Memory B cell (primary cell): ENCODE measurements at regions not wholly inside any gene's neighbourhood (a gene's known extent, or its start where the extent isn't known, plus 50 kb on each side); places are given as distances from the start of the nearest gene placed in this dataset.

Experiments used
- ATAC-seq: fragments of 150-1000 bp; cut with Tn5 transposase; 2 replicates; pipeline ENCODE4 v1.10.0; 2021; ENCODE audit warnings: low read depth, mild to moderate bottlenecking, moderate library complexity
- DNase-seq, 2 donors: peaks; one replicate each; pipeline ENCODE4 v3.0.0; 2022; ENCODE audit warnings: low spot score in 2 of 2
- H3K27ac Mint-ChIP-seq: one replicate; pipeline ENCODE4 v1.8.0; 2022; ENCODE audit warnings: mild to moderate bottlenecking, moderate library complexity, mixed read lengths
- H3K27me3 Mint-ChIP-seq: one replicate; pipeline ENCODE4 v1.8.0; 2022; ENCODE audit warnings: mixed read lengths
- H3K36me3 Mint-ChIP-seq: one replicate; pipeline ENCODE4 v1.8.0; 2022; ENCODE audit warnings: mild to moderate bottlenecking, mixed read lengths
- H3K4me1 Mint-ChIP-seq: one replicate; pipeline ENCODE4 v1.8.0; 2022; ENCODE audit warnings: mixed read lengths
- H3K4me3 Mint-ChIP-seq: one replicate; pipeline ENCODE4 v1.8.0; 2022; ENCODE audit warnings: mild to moderate bottlenecking, moderate library complexity, mixed read lengths
- H3K9me3 Mint-ChIP-seq: one replicate; pipeline ENCODE4 v1.8.0; 2022; ENCODE audit warnings: mixed read lengths

- peaks cover 3% of the 10 kb centered on the region for H3K4me1 Mint-ChIP-seq
- ATAC-seq (no peak), DNase-seq (no peak)
- H3K36me3 Mint-ChIP-seq: no peaks in the 10 kb centered on the region
- H3K27ac Mint-ChIP-seq: no peak overlapping the region
- no peak overlapping the region for H3K4me3 Mint-ChIP-seq
- no peaks in the 10 kb centered on the region for H3K27me3 Mint-ChIP-seq
- peaks cover under 1% of the 10 kb centered on the region for H3K9me3 Mint-ChIP-seq
These were observed 148.6 kb downstream of the CD47 start for GRCh38 chr3:107942244-107942643.

GRCh38 chr3:107939691-107940442 is 151.0 kb downstream of the CD47 start:
- H3K4me1 Mint-ChIP-seq: peaks cover 3% of the 10 kb centered on the region
- peaks cover 2% of the 10 kb centered on the region for H3K27me3 Mint-ChIP-seq
- peaks cover 2% of the 10 kb centered on the region for H3K9me3 Mint-ChIP-seq
- no peak overlapping the region for H3K27ac Mint-ChIP-seq
- H3K36me3 Mint-ChIP-seq: no peaks in the 10 kb centered on the region
- ATAC-seq (no peak), DNase-seq (no peak)
- H3K4me3 Mint-ChIP-seq: no peak overlapping the region

DNA sequence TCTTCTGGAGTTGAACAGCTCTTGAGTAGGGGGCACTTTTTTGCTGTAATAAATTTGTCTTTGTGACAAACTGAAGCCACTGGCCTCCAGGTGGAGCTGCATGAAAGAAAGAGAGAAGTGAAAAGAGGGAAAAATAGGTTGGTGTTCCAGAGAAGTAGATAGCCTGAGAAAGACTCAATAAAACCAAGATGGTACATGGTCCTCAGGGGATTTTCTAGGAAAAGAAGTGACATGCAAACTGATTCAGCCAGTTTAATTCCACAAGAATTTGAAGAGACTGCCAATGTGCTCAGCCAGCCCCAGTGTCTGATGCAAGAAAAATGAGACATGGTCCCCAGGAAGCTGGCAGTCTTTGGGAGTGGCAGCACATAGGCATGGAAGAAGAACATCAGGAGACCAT is 152.7 kb downstream of the CD47 start:
- Mint-ChIP-seq H3K4me3 (no peak overlapping the region), H3K9me3 (peaks cover 7% of the 10 kb centered on the region), H3K4me1 (no peaks in the 10 kb centered on the region), H3K27ac (no peak overlapping the region), H3K27me3 (peaks cover 2% of the 10 kb centered on the region), H3K36me3 (peaks cover 4% of the 10 kb centered on the region)
- DNase-seq: no peak
- no peak for ATAC-seq

DNA sequence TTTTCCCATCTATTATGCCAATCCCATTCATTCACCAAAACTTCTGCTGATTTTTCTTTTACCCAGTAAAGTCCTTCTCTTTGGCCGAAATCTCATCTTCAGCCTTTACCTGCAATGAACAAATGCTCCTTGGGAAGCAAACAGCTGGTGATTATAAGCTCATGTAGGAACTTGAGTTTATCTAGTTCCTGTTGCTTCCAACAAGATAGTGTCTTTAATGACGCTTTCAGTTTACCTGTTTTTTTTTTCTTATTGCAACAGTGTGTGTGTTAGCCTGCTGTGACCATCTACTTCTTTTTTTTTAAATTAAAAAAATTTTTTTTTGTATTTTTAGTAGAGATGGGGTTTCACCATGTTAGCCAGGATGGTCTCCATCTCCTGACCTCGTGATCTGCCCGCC is 156.0 kb downstream of the CD47 start:
- Mint-ChIP-seq H3K4me3 (no peak overlapping the region), H3K27me3 (peaks cover 2% of the 10 kb centered on the region), H3K36me3 (peaks cover 4% of the 10 kb centered on the region), H3K9me3 (peaks cover 10% of the 10 kb centered on the region), H3K27ac (no peak overlapping the region), H3K4me1 (no peaks in the 10 kb centered on the region)
- ATAC-seq (no peak), DNase-seq (no peak)

DNA sequence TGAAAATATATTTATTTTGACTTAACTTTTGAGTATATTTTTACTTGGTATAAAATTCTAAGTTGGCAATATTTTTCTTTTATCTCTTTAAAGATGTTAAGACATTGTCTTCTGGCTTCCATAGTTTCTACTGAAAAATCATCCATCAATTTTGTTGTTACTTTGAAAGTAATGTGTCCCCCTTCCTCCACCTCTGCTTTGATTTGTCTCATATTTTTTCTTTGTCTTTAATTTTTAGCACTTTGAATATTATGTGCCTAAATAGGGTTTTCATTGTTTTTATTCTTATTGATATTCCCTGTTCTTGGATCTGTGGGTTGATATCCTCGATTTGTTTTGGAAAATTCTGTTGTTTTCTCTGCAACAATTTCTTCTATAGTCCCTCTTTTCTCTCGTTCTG is 157.4 kb downstream of the CD47 start:
- Mint-ChIP-seq H3K4me1 (no peaks in the 10 kb centered on the region), H3K9me3 (peaks cover 10% of the 10 kb centered on the region), H3K4me3 (no peak overlapping the region), H3K27ac (no peak overlapping the region), H3K36me3 (peaks cover 4% of the 10 kb centered on the region), H3K27me3 (peaks cover 2% of the 10 kb centered on the region)
- DNase-seq: no peak
- no peak for ATAC-seq

- Mint-ChIP-seq H3K36me3 (peaks cover 4% of the 10 kb centered on the region), H3K27ac (no peak overlapping the region), H3K9me3 (peaks cover 9% of the 10 kb centered on the region), H3K4me1 (peaks cover 2% of the 10 kb centered on the region), H3K27me3 (peaks cover 2% of the 10 kb centered on the region), H3K4me3 (no peak overlapping the region)
- no peak for ATAC-seq
- DNase-seq: no peak
These were observed 159.5 kb downstream of the CD47 start for GRCh38 chr3:107931326-107931725.

- no peak overlapping the region for H3K4me3 Mint-ChIP-seq
- DNase-seq: no peak
- H3K27ac Mint-ChIP-seq: no peak overlapping the region
- H3K4me1 Mint-ChIP-seq: peaks cover 2% of the 10 kb centered on the region
- H3K9me3 Mint-ChIP-seq: peaks cover 9% of the 10 kb centered on the region
- H3K36me3 Mint-ChIP-seq: peaks cover 4% of the 10 kb centered on the region
- no peak for ATAC-seq
- H3K27me3 Mint-ChIP-seq: peaks cover 4% of the 10 kb centered on the region
These were observed 161.7 kb downstream of the CD47 start for GRCh38 chr3:107929088-107929487.

- no peak overlapping the region for H3K27ac Mint-ChIP-seq
- peaks cover 4% of the 10 kb centered on the region for H3K27me3 Mint-ChIP-seq
- H3K4me1 Mint-ChIP-seq: peaks cover 2% of the 10 kb centered on the region
- DNase-seq (peak in 1 of 2 donors; percentile 7), ATAC-seq (peak; percentile 19)
- H3K4me3 Mint-ChIP-seq: peak overlapping the region; percentile 84
- H3K9me3 Mint-ChIP-seq: peaks cover 3% of the 10 kb centered on the region
- H3K36me3 Mint-ChIP-seq: no peaks in the 10 kb centered on the region
These were observed 162.8 kb downstream of the CD47 start for GRCh38 chr3:107928084-107928445.

DNA sequence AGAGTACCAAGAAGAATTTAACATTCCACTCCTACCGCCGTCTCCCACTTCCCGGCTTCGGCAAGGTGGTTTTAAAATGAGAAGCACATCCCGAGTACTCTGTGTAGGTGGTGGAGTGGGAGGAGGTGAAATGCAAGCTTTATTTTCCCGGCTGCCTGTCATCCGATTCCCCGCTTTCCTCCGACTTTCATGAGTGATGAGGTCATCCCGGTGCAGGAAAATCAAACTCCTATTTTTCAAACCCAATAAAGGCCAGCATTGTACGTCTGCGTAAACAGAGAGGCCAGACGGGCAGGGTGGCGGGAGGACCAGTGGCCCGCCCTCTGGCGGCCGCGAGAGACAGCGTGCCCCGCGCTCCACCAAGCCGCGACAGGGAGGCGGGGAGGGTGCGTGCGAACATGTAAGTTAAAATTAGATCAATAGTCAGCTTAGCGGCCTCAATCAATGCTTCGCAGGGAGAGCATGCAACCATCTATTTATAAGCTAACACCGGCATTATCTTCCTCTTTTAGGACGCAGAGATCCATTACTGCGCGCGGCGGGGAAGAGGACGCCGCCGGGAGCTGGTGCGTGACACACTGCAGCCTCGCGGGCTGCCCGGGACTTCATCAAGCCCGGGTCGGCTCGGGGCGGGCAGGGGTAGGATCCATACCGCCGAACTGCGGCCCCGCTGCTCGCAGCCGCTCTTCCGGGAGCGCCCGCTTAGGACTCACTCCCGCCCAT is 163.3 kb downstream of the CD47 start:
- ATAC-seq: peak; percentile 90
- no peaks in the 10 kb centered on the region for H3K9me3 Mint-ChIP-seq
- no peaks in the 10 kb centered on the region for H3K36me3 Mint-ChIP-seq
- peaks cover 2% of the 10 kb centered on the region for H3K4me1 Mint-ChIP-seq
- peak overlapping the region; percentile 84 for H3K4me3 Mint-ChIP-seq
- no peak overlapping the region for H3K27ac Mint-ChIP-seq
- peak; percentile 59 for DNase-seq
- peaks cover 4% of the 10 kb centered on the region for H3K27me3 Mint-ChIP-seq

DNA sequence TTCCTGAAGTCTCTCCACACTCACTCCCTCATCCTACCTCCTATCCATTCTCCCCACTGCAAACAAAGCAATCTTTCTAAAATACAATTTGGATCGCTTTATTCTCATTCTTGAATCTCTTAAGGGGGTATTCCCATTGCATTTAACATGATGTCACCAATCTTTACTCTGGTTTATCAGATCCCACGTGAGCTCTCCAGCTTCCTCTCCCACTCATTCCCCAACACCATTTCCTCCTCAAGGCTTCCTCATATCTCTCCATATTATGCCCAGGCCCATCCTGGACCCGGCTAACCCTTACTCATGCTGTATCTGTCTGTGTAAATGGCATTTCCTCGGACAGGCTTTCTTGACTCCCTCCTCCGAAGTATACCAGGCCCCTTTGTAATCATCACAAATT is 165.0 kb downstream of the CD47 start:
- Mint-ChIP-seq H3K9me3 (no peaks in the 10 kb centered on the region), H3K4me3 (no peak overlapping the region)

DNA sequence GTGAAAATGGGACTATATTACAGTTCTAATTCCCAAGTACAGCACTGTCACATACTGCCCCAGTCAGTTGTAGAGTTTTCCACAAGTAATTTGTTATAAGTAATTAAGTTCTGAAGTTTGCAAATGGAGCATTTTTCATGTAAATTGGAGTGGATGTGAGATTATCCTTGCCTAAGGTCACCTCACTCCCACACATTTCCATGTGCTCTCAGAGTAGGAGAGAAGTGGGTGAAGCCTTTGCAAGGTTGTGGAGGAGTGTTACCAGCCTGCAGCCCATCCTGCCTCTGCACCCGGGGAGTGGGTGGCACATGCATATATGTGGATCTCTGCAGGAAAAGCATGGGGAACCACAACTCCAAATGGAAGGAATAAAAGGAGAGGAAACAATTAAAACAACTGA is 169.8 kb downstream of the CD47 start:
- ATAC-seq: no peak
- no peaks in the 10 kb centered on the region for H3K4me1 Mint-ChIP-seq
- H3K4me3 Mint-ChIP-seq: no peak overlapping the region
- peaks cover 17% of the 10 kb centered on the region for H3K27me3 Mint-ChIP-seq
- no peak overlapping the region for H3K27ac Mint-ChIP-seq
- H3K36me3 Mint-ChIP-seq: no peaks in the 10 kb centered on the region
- no peaks in the 10 kb centered on the region for H3K9me3 Mint-ChIP-seq
- DNase-seq: no peak

More for the DNA sequence above, 165.0 kb downstream of the CD47 start:
- ATAC-seq (no peak), DNase-seq (no peak)
- H3K36me3 Mint-ChIP-seq: no peaks in the 10 kb centered on the region
- peaks cover 2% of the 10 kb centered on the region for H3K4me1 Mint-ChIP-seq
- no peak overlapping the region for H3K27ac Mint-ChIP-seq
- peaks cover 8% of the 10 kb centered on the region for H3K27me3 Mint-ChIP-seq

- Mint-ChIP-seq H3K4me3 (no peak overlapping the region), H3K36me3 (no peaks in the 10 kb centered on the region), H3K9me3 (no peaks in the 10 kb centered on the region), H3K27me3 (peaks cover 13% of the 10 kb centered on the region), H3K4me1 (no peaks in the 10 kb centered on the region), H3K27ac (no peak overlapping the region)
- DNase-seq (no peak), ATAC-seq (no peak)
These were observed 170.3 kb downstream of the CD47 start for GRCh38 chr3:107920538-107920937.

DNA sequence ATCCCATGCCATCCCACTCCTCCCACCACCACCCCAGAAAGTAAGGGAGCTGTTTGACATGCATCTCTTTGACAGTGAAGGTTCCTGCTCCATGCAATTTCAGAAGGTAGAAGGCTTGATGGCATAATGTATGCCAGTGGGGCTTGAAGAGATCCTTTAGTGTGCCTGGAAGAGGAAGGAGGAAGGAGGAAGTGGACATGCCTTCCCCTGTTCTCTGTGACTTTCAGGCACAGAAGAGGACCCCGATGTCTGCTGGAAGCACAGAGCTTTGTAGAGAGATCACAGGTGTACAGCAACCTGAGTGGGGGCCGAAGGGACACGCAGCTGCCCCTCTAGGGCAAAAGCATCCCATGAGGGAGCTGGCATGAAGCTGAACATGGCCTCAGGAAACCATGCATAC is 171.6 kb downstream of the CD47 start:
- H3K27ac Mint-ChIP-seq: no peak overlapping the region
- H3K4me3 Mint-ChIP-seq: no peak overlapping the region
- no peaks in the 10 kb centered on the region for H3K9me3 Mint-ChIP-seq
- no peaks in the 10 kb centered on the region for H3K36me3 Mint-ChIP-seq
- ATAC-seq (no peak), DNase-seq (no peak)
- no peaks in the 10 kb centered on the region for H3K4me1 Mint-ChIP-seq
- peaks cover 13% of the 10 kb centered on the region for H3K27me3 Mint-ChIP-seq

GRCh38 chr3:107916171-107916570 is 174.7 kb downstream of the CD47 start:
- no peaks in the 10 kb centered on the region for H3K9me3 Mint-ChIP-seq
- no peak overlapping the region for H3K27ac Mint-ChIP-seq
- no peak for ATAC-seq
- H3K4me3 Mint-ChIP-seq: no peak overlapping the region
- no peaks in the 10 kb centered on the region for H3K36me3 Mint-ChIP-seq
- DNase-seq: no peak
- no peaks in the 10 kb centered on the region for H3K4me1 Mint-ChIP-seq
- peaks cover 11% of the 10 kb centered on the region for H3K27me3 Mint-ChIP-seq

- no peak overlapping the region for H3K4me3 Mint-ChIP-seq
- DNase-seq: no peak
- no peak for ATAC-seq
- no peak overlapping the region for H3K27ac Mint-ChIP-seq
- H3K36me3 Mint-ChIP-seq: no peaks in the 10 kb centered on the region
- H3K9me3 Mint-ChIP-seq: no peaks in the 10 kb centered on the region
- H3K27me3 Mint-ChIP-seq: peaks cover 10% of the 10 kb centered on the region
- no peaks in the 10 kb centered on the region for H3K4me1 Mint-ChIP-seq
These were observed 175.1 kb downstream of the CD47 start for GRCh38 chr3:107915706-107916105.
